SK-N-SH treated with all-trans-retinoic acid at 6 μM for 48 hours (cell line): ENCODE measurements at regions not wholly inside any gene's neighbourhood (a gene's known extent, or its start where the extent isn't known, plus 50 kb on each side); places are given as distances from the start of the nearest gene placed in this dataset.

Experiments used
- ATAC-seq: fragments of 200-7000 bp; cut with Tn5 transposase; 3 replicates; pipeline ENCODE4 v1.9.1; 2020; ENCODE audit warnings: mild to moderate bottlenecking, moderate library complexity
- ARNTL ChIP-seq: fragments of 450-650 bp; formaldehyde crosslinking; IDR thresholded peaks from 2 replicates; pipeline ENCODE4 v1.5.0; 2020; ENCODE audit warnings: low read depth, mild to moderate bottlenecking, moderate library complexity, borderline replicate concordance
- BACH2 ChIP-seq: fragments of 250-450 bp; sonication (Bioruptor Pico); IDR thresholded peaks from 2 replicates; pipeline ENCODE4 v1.9.0; 2021; ENCODE audit warnings: mild to moderate bottlenecking, borderline replicate concordance
- CSDC2 ChIP-seq: fragments of 250-450 bp; sonication (Bioruptor Pico); IDR thresholded peaks from 2 replicates; pipeline ENCODE4 v1.5.0; 2020; ENCODE audit warnings: mild to moderate bottlenecking, moderate library complexity
- CSRNP3 ChIP-seq: fragments of 250-450 bp; sonication (Bioruptor Pico); IDR thresholded peaks from 2 replicates; pipeline ENCODE4 v1.5.1; 2021; ENCODE audit warnings: mild to moderate bottlenecking, moderate library complexity
- ESRRG ChIP-seq: fragments of 250-450 bp; sonication (Bioruptor Pico); IDR thresholded peaks from 2 replicates; pipeline ENCODE4 v1.6.1; 2021; ENCODE audit warnings: mild to moderate bottlenecking
- GLIS3 ChIP-seq: fragments of 250-450 bp; sonication (Bioruptor Pico); IDR thresholded peaks from 2 replicates; pipeline ENCODE4 v1.5.0; 2020; ENCODE audit warnings: mild to moderate bottlenecking, moderate library complexity
- ISL1 ChIP-seq: fragments of 250-450 bp; sonication (Bioruptor Pico); IDR thresholded peaks from 2 replicates; pipeline ENCODE4 v2.1.2; 2022; ENCODE audit warnings: mild to moderate bottlenecking, moderate library complexity
- OSR1 ChIP-seq: fragments of 250-450 bp; sonication (Bioruptor Pico); IDR thresholded peaks from 2 replicates; pipeline ENCODE4 v1.8.0; 2022; ENCODE audit warnings: moderate library complexity, mild to moderate bottlenecking, inconsistent platforms
- POU6F1 ChIP-seq: fragments of 250-450 bp; sonication (Bioruptor Pico); IDR thresholded peaks from 2 replicates; pipeline ENCODE4 v1.8.0; 2021; ENCODE audit warnings: low read depth, mild to moderate bottlenecking, moderate library complexity, borderline replicate concordance
- PPARA ChIP-seq: fragments of 250-450 bp; sonication (Bioruptor Pico); IDR thresholded peaks from 2 replicates; pipeline ENCODE4 v1.5.0; 2020; ENCODE audit warnings: mild to moderate bottlenecking, borderline replicate concordance
- RARB ChIP-seq: fragments of 250-450 bp; sonication (Bioruptor Pico); IDR thresholded peaks from 2 replicates; pipeline ENCODE4 v1.8.0; 2021; ENCODE audit warnings: mild to moderate bottlenecking, moderate library complexity
- SNAI2 ChIP-seq: fragments of 250-450 bp; sonication (Bioruptor Pico); IDR thresholded peaks from 2 replicates; pipeline ENCODE4 v1.5.0; 2020; ENCODE audit warnings: mild to moderate bottlenecking, moderate library complexity
- TOX ChIP-seq: fragments of 250-450 bp; sonication (Bioruptor Pico); IDR thresholded peaks from 2 replicates; pipeline ENCODE4 v1.8.0; 2021; ENCODE audit warnings: mild to moderate bottlenecking, moderate library complexity, borderline replicate concordance
- TSHZ2 ChIP-seq: fragments of 250-450 bp; sonication (Bioruptor Pico); IDR thresholded peaks from 2 replicates; pipeline ENCODE4 v1.5.0; 2020; ENCODE audit warnings: mild to moderate bottlenecking, moderate library complexity
- ZFP3 ChIP-seq: fragments of 250-450 bp; sonication (Bioruptor Pico); IDR thresholded peaks from 2 replicates; pipeline ENCODE4 v1.5.0; 2020; ENCODE audit warnings: mild to moderate bottlenecking, moderate library complexity
- ZFP30 ChIP-seq: fragments of 450-650 bp; formaldehyde crosslinking; IDR thresholded peaks from 2 replicates; pipeline ENCODE4 v1.5.0; 2022; ENCODE audit warnings: mild to moderate bottlenecking, moderate library complexity
- ZNF565 ChIP-seq: fragments of 450-650 bp; formaldehyde crosslinking; conservative IDR thresholded peaks from 2 replicates; pipeline ENCODE4 v1.5.0; 2020; ENCODE audit warnings: low read depth, mild to moderate bottlenecking, moderate library complexity
- ZNF70 ChIP-seq: fragments of 450-650 bp; formaldehyde crosslinking; IDR thresholded peaks from 2 replicates; pipeline ENCODE4 v1.5.0; 2020; ENCODE audit warnings: mild to moderate bottlenecking, moderate library complexity
- ZNF8 ChIP-seq: fragments of 450-650 bp; formaldehyde crosslinking; IDR thresholded peaks from 2 replicates; pipeline ENCODE4 v1.5.0; 2020; ENCODE audit warnings: mild to moderate bottlenecking, moderate library complexity
- TF ChIP-seq, protein P1 (sequence below): fragments of 250-450 bp; sonication (Bioruptor Pico); IDR thresholded peaks from 2 replicates; pipeline ENCODE4 v1.8.0; 2020; ENCODE audit warnings: mild to moderate bottlenecking, moderate library complexity, borderline replicate concordance
- TF ChIP-seq, protein P2 (sequence below): fragments of 250-450 bp; sonication (Bioruptor Pico); IDR thresholded peaks from 2 replicates; pipeline ENCODE4 v1.5.1; 2020; ENCODE audit warnings: low read depth, mild to moderate bottlenecking, moderate library complexity

DNA sequence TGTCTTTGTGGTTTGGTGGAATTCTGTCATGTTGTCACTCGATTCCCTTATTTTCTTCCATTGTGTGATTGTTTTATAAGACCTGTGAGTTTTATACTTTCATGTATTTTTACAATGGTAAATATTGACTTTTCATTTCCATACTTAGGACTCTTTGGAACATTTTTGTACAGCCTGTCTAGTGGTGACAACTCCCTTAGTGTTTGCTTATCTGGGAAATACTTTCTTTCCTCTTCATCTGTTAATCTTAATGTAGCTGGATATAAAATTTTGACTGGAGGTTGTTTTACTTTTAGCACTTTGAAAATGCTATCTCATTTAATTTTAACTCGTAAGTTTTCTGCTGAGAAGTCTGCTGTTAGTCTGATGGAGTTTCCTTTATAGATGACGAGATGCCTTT is 310.5 kb downstream of the NUF2 start:
- TF ChIP-seq, protein P1, sequence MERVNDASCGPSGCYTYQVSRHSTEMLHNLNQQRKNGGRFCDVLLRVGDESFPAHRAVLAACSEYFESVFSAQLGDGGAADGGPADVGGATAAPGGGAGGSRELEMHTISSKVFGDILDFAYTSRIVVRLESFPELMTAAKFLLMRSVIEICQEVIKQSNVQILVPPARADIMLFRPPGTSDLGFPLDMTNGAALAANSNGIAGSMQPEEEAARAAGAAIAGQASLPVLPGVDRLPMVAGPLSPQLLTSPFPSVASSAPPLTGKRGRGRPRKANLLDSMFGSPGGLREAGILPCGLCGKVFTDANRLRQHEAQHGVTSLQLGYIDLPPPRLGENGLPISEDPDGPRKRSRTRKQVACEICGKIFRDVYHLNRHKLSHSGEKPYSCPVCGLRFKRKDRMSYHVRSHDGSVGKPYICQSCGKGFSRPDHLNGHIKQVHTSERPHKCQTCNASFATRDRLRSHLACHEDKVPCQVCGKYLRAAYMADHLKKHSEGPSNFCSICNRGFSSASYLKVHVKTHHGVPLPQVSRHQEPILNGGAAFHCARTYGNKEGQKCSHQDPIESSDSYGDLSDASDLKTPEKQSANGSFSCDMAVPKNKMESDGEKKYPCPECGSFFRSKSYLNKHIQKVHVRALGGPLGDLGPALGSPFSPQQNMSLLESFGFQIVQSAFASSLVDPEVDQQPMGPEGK (CRISPR knock-in tag) = no peak
- TF ChIP-seq, protein P2, sequence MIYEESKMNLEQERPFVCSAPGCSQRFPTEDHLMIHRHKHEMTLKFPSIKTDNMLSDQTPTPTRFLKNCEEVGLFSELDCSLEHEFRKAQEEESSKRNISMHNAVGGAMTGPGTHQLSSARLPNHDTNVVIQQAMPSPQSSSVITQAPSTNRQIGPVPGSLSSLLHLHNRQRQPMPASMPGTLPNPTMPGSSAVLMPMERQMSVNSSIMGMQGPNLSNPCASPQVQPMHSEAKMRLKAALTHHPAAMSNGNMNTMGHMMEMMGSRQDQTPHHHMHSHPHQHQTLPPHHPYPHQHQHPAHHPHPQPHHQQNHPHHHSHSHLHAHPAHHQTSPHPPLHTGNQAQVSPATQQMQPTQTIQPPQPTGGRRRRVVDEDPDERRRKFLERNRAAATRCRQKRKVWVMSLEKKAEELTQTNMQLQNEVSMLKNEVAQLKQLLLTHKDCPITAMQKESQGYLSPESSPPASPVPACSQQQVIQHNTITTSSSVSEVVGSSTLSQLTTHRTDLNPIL (CRISPR knock-in tag) = no peak
- TF ChIP-seq ISL1 (CRISPR knock-in tag) = no peak
- no peak for TF ChIP-seq BACH2
- no peak for TF ChIP-seq TSHZ2
- TF ChIP-seq ZNF565 (CRISPR knock-in tag) = no peak
- no peak for TF ChIP-seq TOX (CRISPR knock-in tag)
- TF ChIP-seq CSDC2 (CRISPR knock-in tag) = no peak
- no peak for TF ChIP-seq ARNTL (CRISPR knock-in tag)
- TF ChIP-seq ZNF8 (CRISPR knock-in tag) = no peak
- no peak for TF ChIP-seq PPARA (CRISPR knock-in tag)
- TF ChIP-seq CSRNP3 = no peak
- TF ChIP-seq OSR1 (CRISPR knock-in tag) = no peak
- TF ChIP-seq ZFP3 (CRISPR knock-in tag) = no peak
- no peak for TF ChIP-seq POU6F1 (CRISPR knock-in tag)
- TF ChIP-seq GLIS3 (CRISPR knock-in tag) = no peak
- no peak for TF ChIP-seq SNAI2
- TF ChIP-seq, all 23 proteins: peak for 0
- no peak for ATAC-seq

- ATAC-seq = no peak
- TF ChIP-seq SNAI2 (no peak), CSRNP3 (no peak), ARNTL (CRISPR knock-in tag) (no peak), GLIS3 (CRISPR knock-in tag) (no peak), POU6F1 (CRISPR knock-in tag) (no peak), ZNF70 (CRISPR knock-in tag) (no peak), ISL1 (CRISPR knock-in tag) (no peak), ZNF8 (CRISPR knock-in tag) (no peak), BACH2 (no peak), TSHZ2 (no peak), RARB (CRISPR knock-in tag) (no peak), ESRRG (CRISPR knock-in tag) (no peak), PPARA (CRISPR knock-in tag) (no peak), OSR1 (CRISPR knock-in tag) (no peak), ZNF565 (CRISPR knock-in tag) (no peak), ZFP30 (CRISPR knock-in tag) (no peak), ZFP3 (CRISPR knock-in tag) (no peak), TOX (CRISPR knock-in tag) (no peak)
- TF ChIP-seq, protein P2 (CRISPR knock-in tag) = no peak
Measured at GRCh38 chr1:163633366-163633765, 311.6 kb downstream of the NUF2 start.
